ENCODE measurements at regions not wholly inside any gene's neighbourhood (a gene's known extent, or its start where the extent isn't known, plus 50 kb on each side); places are given as distances from the start of the nearest gene placed in this dataset.
"Not testable (repeated sequence)": the region's sequence is repeated elsewhere in the genome, so short reads cannot be mapped to it uniquely, and the experiment has no call there.

- Histone ChIP-seq H3K4me3 (ENCODE audit: low read length) (no peak overlapping the region), H3K4me1 (ENCODE audit: control insufficient read depth, insufficient read depth, low read length) (no peaks in the 10 kb centered on the region), H3K9me3 (ENCODE audit: control insufficient read depth, low read length) (no peaks in the 10 kb centered on the region), H3K27me3 (ENCODE audit: control insufficient read depth, insufficient read depth, low read length) (peaks cover 3% of the 10 kb centered on the region), H3K36me3 (ENCODE audit: control insufficient read depth, insufficient read depth, low read length) (no peaks in the 10 kb centered on the region), H3K9ac (ENCODE audit: low read length) (no peak overlapping the region)
Observed at GRCh38 chr1:58206749-58207148, 339.8 kb downstream of the OMA1 start.

GRCh38 chr1:58204284-58204683 lies 342.2 kb downstream of the OMA1 start:
- no peaks in the 10 kb centered on the region for H3K36me3 ChIP-seq (ENCODE audit: control insufficient read depth, insufficient read depth, low read length)
- no peak overlapping the region for H3K9ac ChIP-seq (ENCODE audit: low read length)
- no peak overlapping the region for H3K4me3 ChIP-seq (ENCODE audit: low read length)
- peaks cover 3% of the 10 kb centered on the region for H3K27me3 ChIP-seq (ENCODE audit: control insufficient read depth, insufficient read depth, low read length)
- no peaks in the 10 kb centered on the region for H3K9me3 ChIP-seq (ENCODE audit: control insufficient read depth, low read length)
- H3K4me1 ChIP-seq (ENCODE audit: control insufficient read depth, insufficient read depth, low read length), result no peaks in the 10 kb centered on the region

GRCh38 chr1:58201492-58202106 lies 344.9 kb downstream of the OMA1 start:
- H3K4me3 ChIP-seq (ENCODE audit: low read length), result no peak overlapping the region
- no peaks in the 10 kb centered on the region for H3K4me1 ChIP-seq (ENCODE audit: control insufficient read depth, insufficient read depth, low read length)
- H3K9ac ChIP-seq (ENCODE audit: low read length), result no peak overlapping the region
- H3K9me3 ChIP-seq (ENCODE audit: control insufficient read depth, low read length), result no peaks in the 10 kb centered on the region
- no peaks in the 10 kb centered on the region for H3K36me3 ChIP-seq (ENCODE audit: control insufficient read depth, insufficient read depth, low read length)
- peaks cover 3% of the 10 kb centered on the region for H3K27me3 ChIP-seq (ENCODE audit: control insufficient read depth, insufficient read depth, low read length)

- Histone ChIP-seq H3K27me3 (ENCODE audit: control insufficient read depth, insufficient read depth, low read length) (peaks cover 3% of the 10 kb centered on the region), H3K9me3 (ENCODE audit: control insufficient read depth, low read length) (no peaks in the 10 kb centered on the region), H3K4me3 (ENCODE audit: low read length) (no peak overlapping the region), H3K36me3 (ENCODE audit: control insufficient read depth, insufficient read depth, low read length) (no peaks in the 10 kb centered on the region), H3K9ac (ENCODE audit: low read length) (no peak overlapping the region), H3K4me1 (ENCODE audit: control insufficient read depth, insufficient read depth, low read length) (no peaks in the 10 kb centered on the region)
Observed at GRCh38 chr1:58200437-58200836, 346.1 kb downstream of the OMA1 start.

- Histone ChIP-seq H3K27me3 (ENCODE audit: control insufficient read depth, insufficient read depth, low read length) (peaks cover 1% of the 10 kb centered on the region), H3K9ac (ENCODE audit: low read length) (no peak overlapping the region)
Observed at GRCh38 chr1:58197811-58198210, 348.7 kb downstream of the OMA1 start.

GRCh38 chr1:58190267-58190988 lies 356.1 kb downstream of the OMA1 start:
- Histone ChIP-seq H3K9me3 (ENCODE audit: control insufficient read depth, low read length) (no peaks in the 10 kb centered on the region), H3K4me3 (ENCODE audit: low read length) (no peak overlapping the region), H3K27me3 (ENCODE audit: control insufficient read depth, insufficient read depth, low read length) (no peaks in the 10 kb centered on the region), H3K4me1 (ENCODE audit: control insufficient read depth, insufficient read depth, low read length) (no peaks in the 10 kb centered on the region), H3K9ac (ENCODE audit: low read length) (no peak overlapping the region), H3K36me3 (ENCODE audit: control insufficient read depth, insufficient read depth, low read length) (no peaks in the 10 kb centered on the region)

More at GRCh38 chr1:58197811-58198210, 348.7 kb downstream of the OMA1 start:
- Histone ChIP-seq H3K4me3 (ENCODE audit: low read length) (no peak overlapping the region), H3K4me1 (ENCODE audit: control insufficient read depth, insufficient read depth, low read length) (no peaks in the 10 kb centered on the region), H3K36me3 (ENCODE audit: control insufficient read depth, insufficient read depth, low read length) (no peaks in the 10 kb centered on the region), H3K9me3 (ENCODE audit: control insufficient read depth, low read length) (no peaks in the 10 kb centered on the region)

- Histone ChIP-seq H3K4me1 (ENCODE audit: control insufficient read depth, insufficient read depth, low read length) (no peaks in the 10 kb centered on the region), H3K36me3 (ENCODE audit: control insufficient read depth, insufficient read depth, low read length) (no peaks in the 10 kb centered on the region), H3K4me3 (ENCODE audit: low read length) (no peak overlapping the region), H3K9ac (ENCODE audit: low read length) (no peak overlapping the region), H3K27me3 (ENCODE audit: control insufficient read depth, insufficient read depth, low read length) (no peaks in the 10 kb centered on the region), H3K9me3 (ENCODE audit: control insufficient read depth, low read length) (no peaks in the 10 kb centered on the region)
Observed at GRCh38 chr1:58189453-58189852, 357.1 kb downstream of the OMA1 start.

- Histone ChIP-seq H3K36me3 (ENCODE audit: control insufficient read depth, insufficient read depth, low read length) (no peaks in the 10 kb centered on the region), H3K4me3 (ENCODE audit: low read length) (no peak overlapping the region), H3K27me3 (ENCODE audit: control insufficient read depth, insufficient read depth, low read length) (no peaks in the 10 kb centered on the region), H3K9me3 (ENCODE audit: control insufficient read depth, low read length) (no peaks in the 10 kb centered on the region), H3K4me1 (ENCODE audit: control insufficient read depth, insufficient read depth, low read length) (no peaks in the 10 kb centered on the region), H3K9ac (ENCODE audit: low read length) (no peak overlapping the region)
Observed at GRCh38 chr1:58183286-58183685, 363.2 kb downstream of the OMA1 start.

- Histone ChIP-seq H3K9ac (ENCODE audit: low read length) (no peak overlapping the region), H3K4me1 (ENCODE audit: control insufficient read depth, insufficient read depth, low read length) (no peaks in the 10 kb centered on the region), H3K27me3 (ENCODE audit: control insufficient read depth, insufficient read depth, low read length) (no peaks in the 10 kb centered on the region), H3K36me3 (ENCODE audit: control insufficient read depth, insufficient read depth, low read length) (no peaks in the 10 kb centered on the region), H3K9me3 (ENCODE audit: control insufficient read depth, low read length) (no peaks in the 10 kb centered on the region), H3K4me3 (ENCODE audit: low read length) (no peak overlapping the region)
Observed at GRCh38 chr1:58180537-58180936, 366.0 kb downstream of the OMA1 start.

GRCh38 chr1:58169160-58169559 lies 377.4 kb downstream of the OMA1 start:
- not testable (repeated sequence) for H3K4me3 ChIP-seq (ENCODE audit: low read length); H3K9me3 ChIP-seq (ENCODE audit: control insufficient read depth, low read length); H3K36me3 ChIP-seq (ENCODE audit: control insufficient read depth, insufficient read depth, low read length); H3K4me1 ChIP-seq (ENCODE audit: control insufficient read depth, insufficient read depth, low read length); H3K9ac ChIP-seq (ENCODE audit: low read length); H3K27me3 ChIP-seq (ENCODE audit: control insufficient read depth, insufficient read depth, low read length)

- H3K4me3 ChIP-seq (ENCODE audit: low read length); H3K9me3 ChIP-seq (ENCODE audit: control insufficient read depth, low read length); H3K4me1 ChIP-seq (ENCODE audit: control insufficient read depth, insufficient read depth, low read length); H3K27me3 ChIP-seq (ENCODE audit: control insufficient read depth, insufficient read depth, low read length); H3K36me3 ChIP-seq (ENCODE audit: control insufficient read depth, insufficient read depth, low read length); H3K9ac ChIP-seq (ENCODE audit: low read length): not testable (repeated sequence)
Observed at GRCh38 chr1:58167131-58167530, 379.4 kb downstream of the OMA1 start.

GRCh38 chr1:58166417-58166816 lies 380.1 kb downstream of the OMA1 start:
- no peaks in the 10 kb centered on the region for H3K9me3 ChIP-seq (ENCODE audit: control insufficient read depth, low read length)
- H3K36me3 ChIP-seq (ENCODE audit: control insufficient read depth, insufficient read depth, low read length), result no peaks in the 10 kb centered on the region
- H3K9ac ChIP-seq (ENCODE audit: low read length), result no peak overlapping the region
- no peaks in the 10 kb centered on the region for H3K27me3 ChIP-seq (ENCODE audit: control insufficient read depth, insufficient read depth, low read length)
- H3K4me3 ChIP-seq (ENCODE audit: low read length), result no peak overlapping the region
- no peaks in the 10 kb centered on the region for H3K4me1 ChIP-seq (ENCODE audit: control insufficient read depth, insufficient read depth, low read length)
